ENCODE measurements at regions not wholly inside any gene's neighbourhood (a gene's known extent, or its start where the extent isn't known, plus 50 kb on each side); places are given as distances from the start of the nearest gene placed in this dataset.

- ChIA-PET CTCF (no interaction called here), POLR2A (no interaction called here)
- intact Hi-C loops (cut with micrococcal nuclease) = no loop called here
- peaks cover 10% of the 10 kb centered on the region for H3K4me1 Mint-ChIP-seq
- no peak overlapping the region for H3K4me3 ChIP-seq (ENCODE audit: control extremely low read depth in 1 of 5, extremely low read depth in 1 of 5, insufficient read depth in 1 of 5, low read depth in 2 of 5, low read length in 4 of 5)
- no peak overlapping the region for H3K27ac ChIP-seq (ENCODE audit: low read length in 2 of 2)
- no peaks in the 10 kb centered on the region for H3K36me3 ChIP-seq (replicated peaks in 1 of 2; ENCODE audit: control extremely low read depth in 1 of 2, control insufficient read depth in 1 of 2, extremely low read depth in 1 of 2, insufficient read depth in 2 of 2, low read length in 1 of 2)
- no peak overlapping the region for H3K4me2 ChIP-seq (replicated peaks; ENCODE audit: low read depth, low read length, poor library complexity, severe bottlenecking)
- no peaks in the 10 kb centered on the region for H3K9me3 ChIP-seq (ENCODE audit: control extremely low read depth in 1 of 3, control insufficient read depth in 2 of 3, insufficient read depth in 1 of 3, low read length in 2 of 3)
- no peak overlapping the region for H3K27ac Mint-ChIP-seq
- WGBS (ENCODE audit: insufficient coverage) = no CpG with 5 or more reads among the region's 1 CpG
- H3K79me2 ChIP-seq (ENCODE audit: control insufficient read depth, insufficient read depth, low read length) = no peaks in the 10 kb centered on the region
- no peaks in the 10 kb centered on the region for H3K9me3 Mint-ChIP-seq (ENCODE audit: insufficient read depth)
- ATAC-seq (ENCODE audit: low read depth) (no peak), DNase-seq (no peak)
- TF ChIP-seq CTCF (IDR thresholded peaks at IDR 0.05) = no peak
- no peak for TF ChIP-seq EZH2 (IDR thresholded peaks at IDR 0.05; ENCODE audit: borderline replicate concordance, insufficient read depth, low read depth, low read length, poor library complexity, severe bottlenecking)
- peaks cover 11% of the 10 kb centered on the region for H3K27me3 Mint-ChIP-seq
- H3K27me3 ChIP-seq (replicated peaks in 1 of 4; ENCODE audit: control extremely low read depth in 1 of 4, control insufficient read depth in 3 of 4, insufficient read depth in 4 of 4, low read length in 3 of 4) = no peaks in the 10 kb centered on the region
- no peak overlapping the region for H2AFZ ChIP-seq (ENCODE audit: insufficient read depth, low read depth, low read length, poor library complexity, severe bottlenecking)
- no peak overlapping the region for H3K4me3 Mint-ChIP-seq
- no peak overlapping the region for H3K9ac ChIP-seq (ENCODE audit: low read length)
- H3K4me1 ChIP-seq (ENCODE audit: control insufficient read depth in 2 of 2, insufficient read depth in 2 of 2, low read length in 2 of 2) = peaks cover 6 to 7% of the 10 kb centered on the region in 2 donors
- H4K20me1 ChIP-seq (ENCODE audit: control insufficient read depth, insufficient read depth, low read length, poor library complexity, severe bottlenecking) = no peaks in the 10 kb centered on the region
These were observed 628.1 kb downstream of the BCL11A start for GRCh38 chr2:59925321-59925720.

- ATAC-seq (ENCODE audit: low read depth) = no peak
- no peak overlapping the region for H3K4me2 ChIP-seq (replicated peaks; ENCODE audit: low read depth, low read length, poor library complexity, severe bottlenecking)
- no peak overlapping the region for H2AFZ ChIP-seq (ENCODE audit: insufficient read depth, low read depth, low read length, poor library complexity, severe bottlenecking)
- POLR2A ChIA-PET = no interaction called here
- CTCF ChIA-PET = interaction anchor here (0.7 to 0.8 kb wide), 2 partner anchors 348 to 1878 kb away, joined by 3 read pairs; no protein-coding TSS in a partner anchor
- no peaks in the 10 kb centered on the region for H4K20me1 ChIP-seq (ENCODE audit: control insufficient read depth, insufficient read depth, low read length, poor library complexity, severe bottlenecking)
- H3K27me3 Mint-ChIP-seq = peaks cover 11% of the 10 kb centered on the region
- no peak overlapping the region for H3K27ac ChIP-seq (ENCODE audit: low read length in 2 of 2)
- no peak overlapping the region for H3K9ac ChIP-seq (ENCODE audit: low read length)
- TF ChIP-seq CTCF (IDR thresholded peaks at IDR 0.05) = no peak
- no peak for TF ChIP-seq EZH2 (IDR thresholded peaks at IDR 0.05; ENCODE audit: borderline replicate concordance, insufficient read depth, low read depth, low read length, poor library complexity, severe bottlenecking)
- no peaks in the 10 kb centered on the region for H3K36me3 ChIP-seq (replicated peaks in 1 of 2; ENCODE audit: control extremely low read depth in 1 of 2, control insufficient read depth in 1 of 2, extremely low read depth in 1 of 2, insufficient read depth in 2 of 2, low read length in 1 of 2)
- no peaks in the 10 kb centered on the region for H3K9me3 Mint-ChIP-seq (ENCODE audit: insufficient read depth)
- no peaks in the 10 kb centered on the region for H3K79me2 ChIP-seq (ENCODE audit: control insufficient read depth, insufficient read depth, low read length)
- H3K27me3 ChIP-seq (replicated peaks in 1 of 4; ENCODE audit: control extremely low read depth in 1 of 4, control insufficient read depth in 3 of 4, insufficient read depth in 4 of 4, low read length in 3 of 4) = no peaks in the 10 kb centered on the region
- WGBS (ENCODE audit: insufficient coverage) = no CpG with 5 or more reads among the region's 1 CpG
- no peaks in the 10 kb centered on the region for H3K4me1 ChIP-seq (ENCODE audit: control insufficient read depth in 2 of 2, insufficient read depth in 2 of 2, low read length in 2 of 2)
- no peak overlapping the region for H3K4me3 Mint-ChIP-seq
- intact Hi-C loops (cut with micrococcal nuclease) = no loop called here
- DNase-seq = no peak
- no peak overlapping the region for H3K27ac Mint-ChIP-seq
- H3K4me3 ChIP-seq (ENCODE audit: control extremely low read depth in 1 of 5, extremely low read depth in 1 of 5, insufficient read depth in 1 of 5, low read depth in 2 of 5, low read length in 4 of 5) = no peak overlapping the region
- H3K4me1 Mint-ChIP-seq = peaks cover under 1% of the 10 kb centered on the region
- H3K9me3 ChIP-seq (ENCODE audit: control extremely low read depth in 1 of 3, control insufficient read depth in 2 of 3, insufficient read depth in 1 of 3, low read length in 2 of 3) = no peaks in the 10 kb centered on the region
These were observed 629.1 kb downstream of the BCL11A start for GRCh38 chr2:59924346-59924745.
